ENCODE measurements at regions not wholly inside any gene's neighbourhood (a gene's known extent, or its start where the extent isn't known, plus 50 kb on each side); places are given as distances from the start of the nearest gene placed in this dataset.

- no peak for DNase-seq
Observed at GRCh38 chr20:50415021-50415515, 95.1 kb upstream of the PTPN1 start.

- no peak for DNase-seq
Observed at GRCh38 chr20:50415516-50416268, 94.5 kb upstream of the PTPN1 start.

- DNase-seq = no peak
Observed at GRCh38 chr20:50416269-50417022, 93.7 kb upstream of the PTPN1 start.

GRCh38 chr20:50417023-50417329, 93.2 kb upstream of the PTPN1 start:
- DNase-seq = no peak

GRCh38 chr20:50417484-50418235, 92.5 kb upstream of the PTPN1 start:
- DNase-seq = no peak

- no peak for DNase-seq
Observed at GRCh38 chr20:50418890-50419642, 91.1 kb upstream of the PTPN1 start.

- no peak for DNase-seq
Observed at GRCh38 chr20:50420380-50420779, 89.8 kb upstream of the PTPN1 start.

GRCh38 chr20:50421356-50422340, 88.5 kb upstream of the PTPN1 start:
- DNase-seq = no peak

- DNase-seq = no peak
Observed at GRCh38 chr20:50423758-50424157, 86.4 kb upstream of the PTPN1 start.

- DNase-seq = no peak
Observed at GRCh38 chr20:50425076-50425475, 85.1 kb upstream of the PTPN1 start.

- DNase-seq = no peak
Observed at GRCh38 chr20:50426866-50427718, 83.1 kb upstream of the PTPN1 start.

- no peak for DNase-seq
Observed at GRCh38 chr20:50427719-50428083, 82.5 kb upstream of the PTPN1 start.

- no peak for DNase-seq
Observed at GRCh38 chr20:50428097-50428828, 81.9 kb upstream of the PTPN1 start.

- no peak for DNase-seq
Observed at GRCh38 chr20:50429412-50429811, 80.8 kb upstream of the PTPN1 start.

GRCh38 chr20:50431066-50431450, 79.1 kb upstream of the PTPN1 start:
- no peak for DNase-seq

- DNase-seq = no peak
Observed at GRCh38 chr20:50433001-50433761, 77.0 kb upstream of the PTPN1 start.

GRCh38 chr20:50434321-50434652, 75.9 kb upstream of the PTPN1 start:
- no peak for DNase-seq

GRCh38 chr20:50434653-50435396, 75.4 kb upstream of the PTPN1 start:
- DNase-seq = no peak

Measured in CD4-positive, alpha-beta T cell treated with Interleukin-17A for 1 hour (primary cell).